ENCODE measurements at regions not wholly inside any gene's neighbourhood (a gene's known extent, or its start where the extent isn't known, plus 50 kb on each side); places are given as distances from the start of the nearest gene placed in this dataset.

- Histone ChIP-seq H4K91ac (replicated peaks; ENCODE audit: insufficient read length, low read length) (no peak overlapping the region), H3K27me3 (replicated peaks in 1 of 4; ENCODE audit: control insufficient read depth in 3 of 4, extremely low read depth in 1 of 4, insufficient read depth in 3 of 4, low read length in 3 of 4) (no peaks in the 10 kb centered on the region), H3K23ac (ENCODE audit: insufficient read length) (no peak overlapping the region), H3K23me2 (ENCODE audit: low read depth, low read length) (no peaks in the 10 kb centered on the region; the same call in 1 of the 2 replicates), H3K56ac (replicated peaks; ENCODE audit: insufficient read length, low read depth, low read length) (no peak overlapping the region), H3K18ac (ENCODE audit: extremely low read depth, low read length) (no peak overlapping the region), H2BK15ac (ENCODE audit: low read length) (no peak overlapping the region), H3K4ac (replicated peaks; ENCODE audit: insufficient read length, low read depth, low read length) (no peak overlapping the region), H3K27ac (ENCODE audit: low read depth, low read length) (no peak overlapping the region), H2BK120ac (replicated peaks; ENCODE audit: low read depth, low read length) (no peak overlapping the region), H2AFZ (ENCODE audit: low read length) (no peak overlapping the region), H3K79me1 (ENCODE audit: low read depth, low read length) (no peaks in the 10 kb centered on the region), H4K5ac (ENCODE audit: insufficient read length, low read depth, low read length) (no peak overlapping the region), H2AK5ac (ENCODE audit: low read depth, low read length) (no peak overlapping the region), H4K20me1 (replicated peaks in 1 of 2; ENCODE audit: control insufficient read depth in 1 of 2, insufficient read depth in 2 of 2, low read length in 2 of 2) (no peaks in the 10 kb centered on the region), H2BK5ac (ENCODE audit: low read depth, low read length) (no peak overlapping the region), H2BK20ac (ENCODE audit: low read length) (no peak overlapping the region), H3K14ac (ENCODE audit: insufficient read length) (no peak overlapping the region), H4K8ac (ENCODE audit: extremely low read depth, insufficient read depth, low read length) (no peak overlapping the region), H3K9me3 (ENCODE audit: insufficient read depth in 2 of 2, low read depth in 1 of 2, low read length in 1 of 2) (no peaks in the 10 kb centered on the region), H3K4me1 (replicated peaks in 1 of 4; ENCODE audit: control insufficient read depth in 3 of 4, insufficient read depth in 4 of 4, low read length in 3 of 4) (peaks cover 0 to 8% (median 5%) of the 10 kb centered on the region in 4 experiments; a peak in 5 of 7 replicates), H3K36me3 (ENCODE audit: control insufficient read depth in 2 of 4, insufficient read depth in 4 of 4, low read length in 3 of 4) (no peaks in the 10 kb centered on the region), H2BK12ac (ENCODE audit: low read depth, low read length) (no peak overlapping the region), H3K4me2 (ENCODE audit: insufficient read depth in 1 of 2, low read depth in 2 of 2, low read length in 2 of 2) (no peak overlapping the region; a peak in 1 of 4 replicates), H3K79me2 (ENCODE audit: control insufficient read depth in 1 of 2, insufficient read depth in 2 of 2, low read length in 2 of 2) (no peaks in the 10 kb centered on the region), H3K4me3 (ENCODE audit: extremely low read depth in 1 of 4, insufficient read depth in 2 of 4, low read depth in 3 of 4, low read length in 4 of 4) (no peak overlapping the region; a peak in 1 of 8 replicates), H3K9ac (replicated peaks in 1 of 4; ENCODE audit: extremely low read depth in 1 of 4, low read depth in 3 of 4, low read length in 3 of 4) (no peak overlapping the region)
- 95% methylated on average over 1 of the region's 1 CpG; no CpG with 5 or more reads in 1 of the 2 experiments for WGBS, 2 experiments (ENCODE audit: extremely low coverage in 1 of 2, insufficient coverage in 1 of 2, insufficient read length in 1 of 2, insufficient replicate concordance in 2 of 2, low coverage in 1 of 2, low lambda C conversion rate in 2 of 2, missing lambda C conversion rate in 1 of 2)
- DNase-seq (ENCODE audit: low read depth in 1 of 2, low spot score in 2 of 2), result no peak
- POLR2A ChIA-PET (ENCODE audit: partially characterized antibody), result no interaction called here
- no peak for TF ChIP-seq JUN (IDR thresholded peaks at IDR 0.05; ENCODE audit: low read depth, low read length)
- TF ChIP-seq SAP30 (IDR thresholded peaks at IDR 0.05; ENCODE audit: insufficient read depth, insufficient replicate concordance, low read length), result no peak
- TF ChIP-seq POLR2A (IDR thresholded peaks at IDR 0.05; ENCODE audit: control extremely low read depth in 1 of 2, low read depth in 2 of 2, low read length in 2 of 2), result no peak
- TF ChIP-seq E2F6 (IDR thresholded peaks at IDR 0.05), result no peak
- no peak for TF ChIP-seq YY1 (IDR thresholded peaks at IDR 0.05; ENCODE audit: low read depth, low read length)
- no peak for TF ChIP-seq NANOG (IDR thresholded peaks at IDR 0.05; ENCODE audit: insufficient read depth, low read depth, low read length, poor library complexity, severe bottlenecking)
- no peak for TF ChIP-seq TCF12 (IDR thresholded peaks at IDR 0.05; ENCODE audit: low read depth, low read length)
- TF ChIP-seq CREB1 (IDR thresholded peaks at IDR 0.05), result no peak
- no peak for TF ChIP-seq RFX5 (IDR thresholded peaks at IDR 0.05; ENCODE audit: borderline replicate concordance, low read depth, low read length)
- no peak for TF ChIP-seq NRF1 (IDR thresholded peaks at IDR 0.05; ENCODE audit: low read depth, low read length)
- no peak for TF ChIP-seq CBX8 (IDR thresholded peaks at IDR 0.05; ENCODE audit: borderline replicate concordance, low read depth, low read length)
- CTCF ChIA-PET (ENCODE audit: partially characterized antibody), result no interaction called here
- FAIRE-seq, result no peak
Observed at GRCh38 chr6:134378426-134378825, 60.5 kb upstream of the SGK1 start.
